Choroid plexus epithelial cell (primary cell): ENCODE measurements at regions not wholly inside any gene's neighbourhood (a gene's known extent, or its start where the extent isn't known, plus 50 kb on each side); places are given as distances from the start of the nearest gene placed in this dataset.
A peak's percentile ranks its signal among the peaks of the same experiment; 100 is the strongest.

ENCODE experiments used
- DNase-seq: peaks from one replicate; pipeline ENCODE4 v3.0.0-alpha.2; 2010; ENCODE audit warnings: low read depth
- H3K4me3 ChIP-seq: 2 replicates; pipeline ENCODE4 v1.5.1; 2011; ENCODE audit warnings: low read depth, mild to moderate bottlenecking, control low read depth, low read length, moderate library complexity
- CTCF ChIP-seq: conservative IDR thresholded peaks from 2 replicates; pipeline ENCODE4 v1.5.1; 2011; ENCODE audit warnings: low read depth, mild to moderate bottlenecking, control low read depth, inconsistent platforms, low read length, moderate library complexity

GRCh38 chr5:96340357-96340756 lies 92.7 kb downstream of the PCSK1 start:
- no peak for DNase-seq
- TF ChIP-seq CTCF = no peak
- H3K4me3 ChIP-seq = no peak overlapping the region

- H3K4me3 ChIP-seq = no peak overlapping the region
- no peak for TF ChIP-seq CTCF
- DNase-seq = no peak
Observed at GRCh38 chr5:96339862-96340261, 93.2 kb downstream of the PCSK1 start.

- TF ChIP-seq CTCF = no peak
- peak; percentile 68 for DNase-seq
- H3K4me3 ChIP-seq = no peak overlapping the region
Observed at GRCh38 chr5:96338624-96339415, 94.2 kb downstream of the PCSK1 start.

GRCh38 chr5:96338091-96338490 lies 95.0 kb downstream of the PCSK1 start:
- no peak for TF ChIP-seq CTCF
- H3K4me3 ChIP-seq = no peak overlapping the region
- no peak for DNase-seq

GRCh38 chr5:96337048-96337781 lies 95.8 kb downstream of the PCSK1 start:
- TF ChIP-seq CTCF = no peak
- peak; percentile 44 for DNase-seq
- H3K4me3 ChIP-seq = no peak overlapping the region

- peak; percentile 93 for TF ChIP-seq CTCF
- DNase-seq = peak; percentile 97
- H3K4me3 ChIP-seq = no peak overlapping the region
Observed at GRCh38 chr5:96336351-96336985, 96.6 kb downstream of the PCSK1 start.
